Upper lobe of left lung (tissue), 6 donors: ENCODE measurements at regions not wholly inside any gene's neighbourhood (a gene's known extent, or its start where the extent isn't known, plus 50 kb on each side); places are given as distances from the start of the nearest gene placed in this dataset.

ENCODE experiments used
- ATAC-seq, 2 donors: fragments of 200-7000 bp; cut with Tn5 transposase; one replicate each; pipeline ENCODE4 v1.9.1; 2022; ENCODE audit warnings: mild to moderate bottlenecking in 2 of 2, moderate library complexity in 2 of 2; ENCODE audit not compliant: low FRiP score in 2 of 2
- DNase-seq, 2 donors: peaks; one replicate each; pipeline ENCODE4 v3.0.0-alpha.2; 2019 to 2020
- H3K27ac ChIP-seq, 4 donors: fragments of 200-600 bp; sonication (generic); one replicate each; pipeline ENCODE4 v1.5.1; 2016 to 2019
- H3K27me3 ChIP-seq, 4 donors: fragments of 200-600 bp; sonication (generic); one replicate each; pipeline ENCODE4 v1.5.1; 2017 to 2019
- H3K36me3 ChIP-seq, 4 donors: fragments of 200-600 bp; sonication (generic); one replicate each; pipeline ENCODE4 v1.5.1; 2016 to 2019
- H3K4me1 ChIP-seq, 4 donors: fragments of 200-600 bp; sonication (generic); one replicate each; pipeline ENCODE4 v1.5.1; 2018 to 2019
- H3K4me3 ChIP-seq, 4 donors: fragments of 200-600 bp; sonication (generic); one replicate each; pipeline ENCODE4 v1.5.1; 2017 to 2019; ENCODE audit warnings: mild to moderate bottlenecking in 2 of 4, moderate library complexity in 1 of 4
- H3K9me3 ChIP-seq, 4 donors: fragments of 200-600 bp; sonication (generic); one replicate each; pipeline ENCODE4 v1.5.1; 2018 to 2019
- CTCF ChIP-seq, 6 experiments: fragments of 450-650 bp in 4 of 6; fragments of 200-600 bp in 2 of 6; sonication (generic) in 2 of 6; IDR thresholded peaks; one replicate each; pipeline ENCODE4 v1.5.1; 2016 to 2019; ENCODE audit warnings: antibody characterized with exemption in 6 of 6
- EP300 ChIP-seq, 4 donors: sonication (generic); formaldehyde crosslinking; IDR thresholded peaks; one replicate each; pipeline ENCODE4 v1.5.1; 2017; ENCODE audit warnings: antibody characterized with exemption in 4 of 4, control low read depth in 2 of 4
- POLR2A ChIP-seq, 4 donors: fragments of 450-650 bp; IDR thresholded peaks; one replicate each; pipeline ENCODE4 v1.5.1; 2016 to 2017; ENCODE audit warnings: antibody characterized with exemption in 4 of 4, mild to moderate bottlenecking in 2 of 4
- POLR2AphosphoS5 ChIP-seq, 2 donors: sonication (generic); formaldehyde crosslinking; IDR thresholded peaks; one replicate each; pipeline ENCODE4 v1.5.1; 2017; ENCODE audit warnings: antibody characterized with exemption in 2 of 2
- WGBS, 2 donors: methylation state at CpG; one replicate each; pipeline ENCODE4 v1.1.5; 2017 to 2018; 5-methylcytosine and 5-hydroxymethylcytosine counted together
- donor health status: DM: no; HTN: no; CAD: no; lungs with moderate emphysema.
- donor health status: DM: no; HTN: yes; CAD: no; lungs with severe emphysema.

DNA sequence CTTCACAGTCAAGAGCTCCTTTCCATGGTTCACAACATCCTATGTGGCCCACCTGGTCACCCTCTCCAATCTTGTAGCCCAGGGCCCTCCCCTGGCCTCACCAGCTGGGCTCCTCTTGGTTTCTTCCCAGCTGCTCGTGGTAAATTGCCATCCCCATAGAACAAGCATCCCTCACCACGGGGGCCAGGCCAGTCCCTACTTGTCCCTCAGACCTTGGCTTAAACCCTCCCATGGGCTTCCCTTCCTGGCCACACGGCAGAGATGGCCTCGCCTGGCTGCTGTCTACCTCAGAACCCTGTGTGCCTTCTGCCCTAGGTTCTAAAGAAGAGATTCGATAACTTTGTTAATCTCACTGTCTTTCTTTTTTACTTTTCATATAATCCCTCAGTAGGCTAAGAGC, 153.3 kb upstream of the TCERG1L start:
- 87 to 90% methylated on average over 4 to 5 of the region's 5 CpGs for WGBS, 2 donors
- TF ChIP-seq CTCF (IDR thresholded peaks at IDR 0.05) (no peak), EP300 (IDR thresholded peaks at IDR 0.05) (no peak), POLR2A (IDR thresholded peaks at IDR 0.05) (no peak), POLR2AphosphoS5 (IDR thresholded peaks at IDR 0.05) (no peak)

GRCh38 chr10:131469551-131469950, 158.0 kb upstream of the TCERG1L start:
- Histone ChIP-seq H3K4me1 (no peaks in the 10 kb centered on the region), H3K9me3 (no peaks in the 10 kb centered on the region), H3K36me3 (no peaks in the 10 kb centered on the region), H3K4me3 (no peak overlapping the region), H3K27me3 (no peaks in the 10 kb centered on the region), H3K27ac (no peak overlapping the region)
- TF ChIP-seq POLR2AphosphoS5 (IDR thresholded peaks at IDR 0.05), result no peak
- no peak for TF ChIP-seq CTCF (IDR thresholded peaks at IDR 0.05)
- TF ChIP-seq POLR2A (IDR thresholded peaks at IDR 0.05), result no peak
- no peak for TF ChIP-seq EP300 (IDR thresholded peaks at IDR 0.05)
- WGBS, 2 donors, result 83 to 88% methylated on average over 2 of the region's 2 CpGs
- no peak for ATAC-seq
- no peak for DNase-seq

More for the DNA sequence above, 153.3 kb upstream of the TCERG1L start:
- Histone ChIP-seq H3K4me1 (no peaks in the 10 kb centered on the region), H3K27ac (no peak overlapping the region), H3K27me3 (no peaks in the 10 kb centered on the region), H3K9me3 (no peaks in the 10 kb centered on the region), H3K36me3 (no peaks in the 10 kb centered on the region), H3K4me3 (no peak overlapping the region)
- no peak for ATAC-seq
- no peak for DNase-seq

DNA sequence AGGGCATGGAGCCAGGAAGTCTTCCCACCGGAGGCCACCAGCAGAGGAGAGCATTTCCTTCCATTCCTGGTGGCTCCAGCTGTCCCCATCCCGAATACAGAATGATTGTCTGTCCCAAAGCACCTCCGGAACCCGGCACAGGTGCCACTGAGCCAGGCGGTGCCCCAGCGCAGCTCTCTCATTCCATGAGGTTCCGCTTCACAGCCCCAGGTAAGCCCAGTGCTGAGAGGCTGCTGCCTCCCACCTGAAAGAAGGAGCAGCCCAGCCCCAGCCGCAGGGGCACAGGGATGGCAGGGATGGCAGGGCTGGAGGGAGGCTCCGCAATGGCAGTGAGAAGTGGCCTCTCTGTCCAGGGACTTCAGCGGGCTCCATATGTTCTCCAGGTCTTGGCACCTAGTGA, 162.1 kb upstream of the TCERG1L start:
- peak; percentile 8 to 9 for ATAC-seq

DNA sequence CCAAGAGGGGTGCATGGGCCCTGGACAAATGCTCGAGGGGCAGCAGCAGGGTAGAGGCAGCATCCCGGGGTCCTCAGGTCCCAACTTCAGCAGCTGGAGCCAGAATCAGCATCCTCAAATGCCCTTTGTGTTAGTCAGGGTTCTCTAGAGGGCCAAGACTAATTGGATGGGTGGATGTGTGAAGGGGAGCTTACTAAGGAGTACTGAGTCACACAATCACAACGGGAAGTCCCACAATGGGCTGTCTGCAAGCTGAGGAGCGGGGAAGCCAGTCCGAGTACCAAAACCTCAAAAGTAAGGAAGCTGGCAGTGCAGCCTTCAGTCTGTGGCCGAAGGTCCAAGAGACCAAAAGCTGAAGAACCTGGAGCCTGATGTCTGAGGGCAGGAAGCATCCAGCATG, 162.9 kb upstream of the TCERG1L start:
- H3K27me3 ChIP-seq, result no peaks in the 10 kb centered on the region
- H3K36me3 ChIP-seq, result no peaks in the 10 kb centered on the region
- H3K27ac ChIP-seq, result no peak overlapping the region
- TF ChIP-seq CTCF (IDR thresholded peaks at IDR 0.05) (no peak), EP300 (IDR thresholded peaks at IDR 0.05) (no peak), POLR2AphosphoS5 (IDR thresholded peaks at IDR 0.05) (no peak), POLR2A (IDR thresholded peaks at IDR 0.05) (no peak)
- 61 to 83% methylated on average over 6 of the region's 6 CpGs for WGBS, 2 donors
- DNase-seq (no peak), ATAC-seq (no peak)
- H3K4me3 ChIP-seq, result no peak overlapping the region
- no peaks in the 10 kb centered on the region for H3K9me3 ChIP-seq
- H3K4me1 ChIP-seq, result no peaks in the 10 kb centered on the region

More for the DNA sequence above, 162.1 kb upstream of the TCERG1L start:
- H3K36me3 ChIP-seq, result no peaks in the 10 kb centered on the region
- TF ChIP-seq EP300 (IDR thresholded peaks at IDR 0.05), result no peak
- TF ChIP-seq POLR2AphosphoS5 (IDR thresholded peaks at IDR 0.05), result no peak
- no peak for TF ChIP-seq CTCF (IDR thresholded peaks at IDR 0.05)
- TF ChIP-seq POLR2A (IDR thresholded peaks at IDR 0.05), result no peak
- 90% methylated on average over 7 of the region's 10 CpGs; no CpG with 5 or more reads in 1 of the 2 donors for whole genome bisulfite sequencing, 2 donors
- no peaks in the 10 kb centered on the region for H3K27me3 ChIP-seq
- H3K4me1 ChIP-seq, result no peaks in the 10 kb centered on the region
- no peaks in the 10 kb centered on the region for H3K9me3 ChIP-seq
- peak in 1 of 2 donors; percentile 56 for DNase-seq
- no peak overlapping the region for H3K27ac ChIP-seq
- no peak overlapping the region for H3K4me3 ChIP-seq

GRCh38 chr10:131475043-131475442, 163.5 kb upstream of the TCERG1L start:
- peak in 1 of 2 donors; percentile 77 for DNase-seq

More at GRCh38 chr10:131475043-131475442, 163.5 kb upstream of the TCERG1L start:
- Histone ChIP-seq H3K4me1 (no peaks in the 10 kb centered on the region), H3K4me3 (no peak overlapping the region), H3K27me3 (no peaks in the 10 kb centered on the region), H3K36me3 (no peaks in the 10 kb centered on the region), H3K9me3 (no peaks in the 10 kb centered on the region), H3K27ac (no peak overlapping the region)
- 92 to 93% methylated on average over 3 to 11 of the region's 11 CpGs for WGBS, 2 donors
- peak; percentile 10 to 20 for ATAC-seq
- TF ChIP-seq EP300 (IDR thresholded peaks at IDR 0.05), result no peak
- no peak for TF ChIP-seq CTCF (IDR thresholded peaks at IDR 0.05)
- TF ChIP-seq POLR2AphosphoS5 (IDR thresholded peaks at IDR 0.05), result no peak
- no peak for TF ChIP-seq POLR2A (IDR thresholded peaks at IDR 0.05)
